ENCODE measurements at regions not wholly inside any gene's neighbourhood (a gene's known extent, or its start where the extent isn't known, plus 50 kb on each side); places are given as distances from the start of the nearest gene placed in this dataset.

- Histone ChIP-seq H3K4me1 (no peaks in the 10 kb centered on the region), H3K4me2 (no peak overlapping the region), H3K9me3 (no peaks in the 10 kb centered on the region), H3K4me3 (no peak overlapping the region), H3K27ac (no peak overlapping the region)
- ChIA-PET POLR2A (no interaction called here), CTCF (interaction anchor here (0.7 kb wide), 1 partner anchor 10 kb away, joined by 4 read pairs; no protein-coding TSS in a partner anchor)
- DNase-seq (ENCODE audit: low read depth in 1 of 2, low spot score in 1 of 2) = no peak
- no peak for TF ChIP-seq ZC3H11A (IDR thresholded peaks at IDR 0.05)
- TF ChIP-seq JUNB (IDR thresholded peaks at IDR 0.05) = no peak
- TF ChIP-seq POLR2AphosphoS2 (conservative IDR thresholded peaks at IDR 0.05; ENCODE audit: low read length) = no peak
- TF ChIP-seq FOSB (CRISPR knock-in tag; IDR thresholded peaks at IDR 0.05) = no peak
- TF ChIP-seq MYC (IDR thresholded peaks at IDR 0.05; ENCODE audit: borderline replicate concordance, low read length) = no peak
- TF ChIP-seq RNF2 (IDR thresholded peaks at IDR 0.05; ENCODE audit: borderline replicate concordance, low read depth) = no peak
- no peak for TF ChIP-seq FOSL2 (IDR thresholded peaks at IDR 0.05)
- TF ChIP-seq FOSL2 (CRISPR knock-in tag; IDR thresholded peaks at IDR 0.05) = no peak
- TF ChIP-seq RARB (CRISPR knock-in tag; IDR thresholded peaks at IDR 0.05) = no peak
- no peak for TF ChIP-seq HOXA7 (CRISPR knock-in tag; IDR thresholded peaks at IDR 0.05)
- TF ChIP-seq JUN (IDR thresholded peaks at IDR 0.05) = no peak
- TF ChIP-seq RCOR1 (IDR thresholded peaks at IDR 0.05; ENCODE audit: low read depth, low read length) = no peak
- no peak for TF ChIP-seq ESRRA (IDR thresholded peaks at IDR 0.05; ENCODE audit: borderline replicate concordance, low read length)
- TF ChIP-seq REST (IDR thresholded peaks at IDR 0.05) = no peak
- TF ChIP-seq NFE2L2 (conservative IDR thresholded peaks at IDR 0.05; ENCODE audit: low read length) = no peak
- no peak for TF ChIP-seq BHLHE40 (IDR thresholded peaks at IDR 0.05; ENCODE audit: low read depth, low read length)
- TF ChIP-seq SREBF2 (IDR thresholded peaks at IDR 0.05) = no peak
- no peak for TF ChIP-seq ZNF302 (CRISPR knock-in tag; IDR thresholded peaks at IDR 0.05)
- TF ChIP-seq BCL3 (IDR thresholded peaks at IDR 0.05) = no peak
- ATAC-seq = no peak
- FAIRE-seq = no peak
- 81% methylated on average over 4 of the region's 4 CpGs for WGBS (ENCODE audit: missing lambda C conversion rate)
These were observed 96.2 kb upstream of the CTAGE1 start for GRCh38 chr18:22513721-22514481.

- Histone ChIP-seq H3K27ac (no peak overlapping the region), H3K4me1 (no peaks in the 10 kb centered on the region), H3K4me3 (no peak overlapping the region), H3K9me3 (no peaks in the 10 kb centered on the region), H3K4me2 (no peak overlapping the region)
- POLR2A ChIA-PET = no interaction called here
- CTCF ChIA-PET = no interaction called here
- FAIRE-seq (no peak), DNase-seq (ENCODE audit: low read depth in 1 of 2, low spot score in 1 of 2) (no peak), ATAC-seq (no peak)
- 70% methylated on average over 2 of the region's 4 CpGs for WGBS (ENCODE audit: missing lambda C conversion rate)
- TF ChIP-seq CHD2 (IDR thresholded peaks at IDR 0.05; ENCODE audit: low read length, partially characterized antibody) (no peak), RFX5 (IDR thresholded peaks at IDR 0.05) (no peak), KDM5A (IDR thresholded peaks at IDR 0.05) (no peak), ATOH8 (CRISPR knock-in tag; IDR thresholded peaks at IDR 0.05; ENCODE audit: low read depth) (no peak)
These were observed 96.9 kb upstream of the CTAGE1 start for GRCh38 chr18:22514655-22515054.
